ENCODE measurements at regions not wholly inside any gene's neighbourhood (a gene's known extent, or its start where the extent isn't known, plus 50 kb on each side); places are given as distances from the start of the nearest gene placed in this dataset.
"Not testable (repeated sequence)": the region's sequence is repeated elsewhere in the genome, so short reads cannot be mapped to it uniquely, and the experiment has no call there.

DNA sequence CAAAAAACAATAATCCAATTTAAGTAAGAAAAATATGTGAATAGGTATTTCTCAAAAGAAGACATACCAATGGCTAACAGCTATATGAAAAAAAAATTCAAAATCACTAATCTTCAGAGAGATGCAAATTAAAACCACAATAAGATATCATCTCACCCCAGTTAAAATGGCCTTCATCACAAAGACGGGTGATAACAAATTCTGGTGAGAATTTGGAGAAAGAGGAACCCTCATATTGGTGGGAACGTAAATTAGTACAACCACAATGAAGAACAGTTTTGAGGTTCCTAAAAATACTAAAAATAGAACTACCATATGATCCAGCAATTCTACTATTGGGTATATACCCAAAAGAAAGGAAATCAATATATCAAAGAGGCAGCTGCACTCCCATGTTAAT lies 94.3 kb downstream of the TMEM167A start:
- H3K9ac ChIP-seq (ENCODE audit: low read depth, low read length) = no peak overlapping the region
- no peak overlapping the region for H3K4me2 ChIP-seq (ENCODE audit: low read length)
- H3K4me1 ChIP-seq (ENCODE audit: control insufficient read depth, insufficient read depth, low read length) = no peaks in the 10 kb centered on the region
- no peak overlapping the region for H3K4me3 ChIP-seq (ENCODE audit: low read length)
- no peaks in the 10 kb centered on the region for H3K9me3 ChIP-seq (replicated peaks; ENCODE audit: low read length)
- peaks cover 2% of the 10 kb centered on the region for H3K27me3 ChIP-seq (ENCODE audit: control insufficient read depth, insufficient read depth, low read length)
- no peaks in the 10 kb centered on the region for H3K36me3 ChIP-seq (ENCODE audit: insufficient read depth, low read length)

DNA sequence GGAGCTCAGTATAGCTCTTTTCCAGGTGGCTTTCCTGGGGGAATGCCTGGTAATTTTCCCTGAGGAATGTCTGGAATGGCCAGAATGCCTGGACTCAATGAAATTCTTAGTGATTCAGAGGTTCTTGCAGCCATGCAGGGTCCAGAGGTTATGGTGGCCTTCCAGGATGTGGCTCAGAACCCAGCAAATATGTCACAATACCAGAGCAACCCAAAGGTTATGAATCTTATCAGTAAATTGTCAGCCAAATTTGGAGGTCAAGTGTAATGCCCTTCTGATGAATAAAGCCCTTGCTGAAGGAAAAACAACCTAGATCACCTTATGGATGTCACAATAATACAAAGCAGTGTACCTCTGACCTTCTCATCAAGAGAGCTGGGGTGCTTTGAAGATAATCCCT lies 100.3 kb downstream of the TMEM167A start:
- H3K4me3 ChIP-seq (ENCODE audit: low read length); H3K9me3 ChIP-seq (replicated peaks; ENCODE audit: low read length); H3K27me3 ChIP-seq (ENCODE audit: control insufficient read depth, insufficient read depth, low read length); H3K4me1 ChIP-seq (ENCODE audit: control insufficient read depth, insufficient read depth, low read length); H3K36me3 ChIP-seq (ENCODE audit: insufficient read depth, low read length); H3K9ac ChIP-seq (ENCODE audit: low read depth, low read length); H3K4me2 ChIP-seq (ENCODE audit: low read length): not testable (repeated sequence)

DNA sequence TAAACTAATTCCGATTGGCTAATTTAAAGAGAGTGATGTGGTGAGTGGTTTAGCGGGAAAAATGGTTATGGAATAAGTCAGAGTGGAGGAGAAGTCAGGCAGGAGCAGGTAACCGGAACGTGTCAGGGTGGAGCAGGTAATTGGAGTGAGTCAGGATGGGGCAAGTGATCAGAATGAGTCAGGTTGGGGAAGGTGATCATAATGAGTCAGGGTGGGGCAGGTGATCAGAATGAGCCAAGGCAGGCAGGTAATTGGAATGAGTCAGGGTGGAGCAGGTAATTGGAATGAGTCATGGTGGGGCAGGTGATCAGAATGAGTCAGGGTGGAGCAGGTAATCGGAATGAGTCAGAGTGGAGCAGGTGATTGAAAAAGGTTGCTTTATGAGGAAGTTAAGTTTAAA lies 101.4 kb downstream of the TMEM167A start:
- Histone ChIP-seq H3K27me3 (ENCODE audit: control insufficient read depth, insufficient read depth, low read length) (no peaks in the 10 kb centered on the region), H3K4me2 (ENCODE audit: low read length) (no peak overlapping the region)

DNA sequence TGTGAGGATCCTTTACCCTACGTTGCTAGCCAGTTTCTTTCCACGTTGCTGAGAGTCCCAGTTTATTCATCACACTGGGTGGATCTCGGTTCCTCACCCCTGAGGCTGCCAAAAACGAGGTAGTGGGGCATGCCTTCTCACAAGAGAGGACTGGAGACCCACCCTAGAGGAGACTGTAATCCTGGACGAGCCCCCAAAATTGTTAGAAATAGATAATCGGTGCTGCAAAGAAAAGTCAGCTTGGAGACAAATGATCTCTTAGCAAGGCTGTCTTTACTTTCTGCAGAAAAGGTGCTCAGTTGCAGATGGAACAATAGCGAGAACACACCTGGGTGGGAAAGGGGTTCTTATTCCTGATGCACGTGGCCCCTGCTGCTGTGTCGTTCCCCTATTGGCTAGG lies 101.8 kb downstream of the TMEM167A start:
- Histone ChIP-seq H3K4me1 (ENCODE audit: control insufficient read depth, insufficient read depth, low read length) (no peaks in the 10 kb centered on the region), H3K4me3 (ENCODE audit: low read length) (no peak overlapping the region), H3K9ac (ENCODE audit: low read depth, low read length) (no peak overlapping the region), H3K36me3 (ENCODE audit: insufficient read depth, low read length) (no peaks in the 10 kb centered on the region), H3K9me3 (replicated peaks; ENCODE audit: low read length) (peaks cover 9% of the 10 kb centered on the region), H3K27me3 (ENCODE audit: control insufficient read depth, insufficient read depth, low read length) (no peaks in the 10 kb centered on the region), H3K4me2 (ENCODE audit: low read length) (no peak overlapping the region)

More for the DNA sequence above, 101.4 kb downstream of the TMEM167A start:
- H3K9ac ChIP-seq (ENCODE audit: low read depth, low read length) = no peak overlapping the region
- no peaks in the 10 kb centered on the region for H3K36me3 ChIP-seq (ENCODE audit: insufficient read depth, low read length)
- H3K9me3 ChIP-seq (replicated peaks; ENCODE audit: low read length) = peaks cover 9% of the 10 kb centered on the region
- H3K4me3 ChIP-seq (ENCODE audit: low read length) = no peak overlapping the region
- no peaks in the 10 kb centered on the region for H3K4me1 ChIP-seq (ENCODE audit: control insufficient read depth, insufficient read depth, low read length)

DNA sequence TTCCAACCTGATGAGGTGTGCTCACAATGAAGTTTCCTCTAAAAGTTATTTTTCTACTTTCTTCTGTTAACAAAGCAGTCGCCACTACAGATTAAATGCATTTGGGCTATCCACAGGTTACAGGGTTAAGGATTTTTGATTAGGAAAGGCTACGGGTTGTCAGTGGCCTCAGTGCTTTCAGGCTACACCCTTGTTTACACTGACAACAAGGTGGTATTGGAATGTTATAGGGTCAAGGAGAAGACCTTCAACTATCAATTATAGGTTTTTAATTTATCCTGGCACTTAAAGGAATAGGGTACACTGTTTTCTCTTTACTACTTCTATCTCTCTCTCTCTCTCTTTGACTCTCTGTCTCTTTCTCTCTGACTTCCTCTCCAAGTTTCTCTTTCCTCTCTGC lies 102.8 kb downstream of the TMEM167A start:
- H3K9ac ChIP-seq (ENCODE audit: low read depth, low read length); H3K36me3 ChIP-seq (ENCODE audit: insufficient read depth, low read length); H3K9me3 ChIP-seq (replicated peaks; ENCODE audit: low read length); H3K4me2 ChIP-seq (ENCODE audit: low read length); H3K27me3 ChIP-seq (ENCODE audit: control insufficient read depth, insufficient read depth, low read length); H3K4me1 ChIP-seq (ENCODE audit: control insufficient read depth, insufficient read depth, low read length); H3K4me3 ChIP-seq (ENCODE audit: low read length): not testable (repeated sequence)

DNA sequence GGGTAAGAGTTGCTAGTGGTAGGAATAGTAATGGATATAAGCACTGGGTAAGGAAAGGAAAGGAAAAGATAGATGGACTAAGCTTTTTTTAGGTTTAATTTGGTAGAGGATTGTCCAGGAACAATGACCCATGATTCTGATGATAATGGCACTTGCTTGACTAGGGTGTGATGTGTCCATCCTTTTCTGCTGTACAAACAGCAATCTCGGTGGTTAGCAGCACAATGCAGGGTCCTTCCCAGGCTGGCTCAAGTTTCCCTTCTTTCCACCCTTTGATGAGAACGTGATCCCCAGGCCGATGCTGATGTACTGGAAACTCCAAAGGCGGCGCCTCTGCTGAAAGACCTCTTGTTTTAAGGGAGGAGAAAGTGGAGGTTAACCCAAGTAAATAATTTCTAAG lies 105.3 kb downstream of the TMEM167A start:
- Histone ChIP-seq H3K4me3 (ENCODE audit: low read length) (no peak overlapping the region), H3K4me1 (ENCODE audit: control insufficient read depth, insufficient read depth, low read length) (no peaks in the 10 kb centered on the region), H3K9ac (ENCODE audit: low read depth, low read length) (no peak overlapping the region), H3K27me3 (ENCODE audit: control insufficient read depth, insufficient read depth, low read length) (no peaks in the 10 kb centered on the region), H3K36me3 (ENCODE audit: insufficient read depth, low read length) (no peaks in the 10 kb centered on the region), H3K9me3 (replicated peaks; ENCODE audit: low read length) (peaks cover 9% of the 10 kb centered on the region), H3K4me2 (ENCODE audit: low read length) (no peak overlapping the region)

DNA sequence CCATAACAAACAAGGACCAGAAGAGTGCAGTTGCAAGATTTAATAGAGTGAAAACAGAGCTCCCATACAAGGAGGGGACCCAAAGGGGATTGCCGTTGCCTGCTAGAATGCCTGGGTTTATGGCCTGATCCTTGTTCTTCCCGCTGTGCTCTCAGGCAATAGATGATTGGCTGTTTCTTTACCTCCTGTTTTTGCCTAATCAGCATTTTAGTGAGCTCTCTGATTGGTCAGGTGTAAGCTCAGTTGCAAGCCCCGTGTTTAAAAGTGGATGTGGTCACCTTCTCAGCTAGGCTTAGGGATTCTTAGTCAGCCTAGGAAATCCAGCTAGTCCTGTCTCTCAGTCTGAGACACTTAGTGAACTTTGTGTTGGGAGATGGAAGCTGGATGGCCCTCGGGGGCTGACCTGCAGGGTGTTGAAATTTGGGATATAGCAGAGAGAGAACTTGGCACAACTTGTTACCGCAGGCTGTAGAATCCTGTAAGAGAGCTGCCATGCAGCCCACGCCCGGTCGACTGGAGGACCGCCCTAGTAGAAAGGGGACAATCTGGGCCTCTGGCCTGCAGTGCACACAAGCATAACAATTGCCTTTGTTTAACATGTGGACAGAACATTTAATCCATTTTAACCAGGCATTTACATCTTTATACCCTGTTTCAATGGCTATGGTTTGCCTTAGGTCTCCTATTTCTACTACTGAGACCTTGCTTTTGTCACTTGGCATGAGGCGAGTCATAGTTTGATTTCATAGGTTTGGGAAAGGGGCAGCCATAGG lies 106.0 kb downstream of the TMEM167A start:
- not testable (repeated sequence) for H3K4me1 ChIP-seq (ENCODE audit: control insufficient read depth, insufficient read depth, low read length); H3K36me3 ChIP-seq (ENCODE audit: insufficient read depth, low read length); H3K4me3 ChIP-seq (ENCODE audit: low read length); H3K9me3 ChIP-seq (replicated peaks; ENCODE audit: low read length); H3K4me2 ChIP-seq (ENCODE audit: low read length); H3K27me3 ChIP-seq (ENCODE audit: control insufficient read depth, insufficient read depth, low read length); H3K9ac ChIP-seq (ENCODE audit: low read depth, low read length)

DNA sequence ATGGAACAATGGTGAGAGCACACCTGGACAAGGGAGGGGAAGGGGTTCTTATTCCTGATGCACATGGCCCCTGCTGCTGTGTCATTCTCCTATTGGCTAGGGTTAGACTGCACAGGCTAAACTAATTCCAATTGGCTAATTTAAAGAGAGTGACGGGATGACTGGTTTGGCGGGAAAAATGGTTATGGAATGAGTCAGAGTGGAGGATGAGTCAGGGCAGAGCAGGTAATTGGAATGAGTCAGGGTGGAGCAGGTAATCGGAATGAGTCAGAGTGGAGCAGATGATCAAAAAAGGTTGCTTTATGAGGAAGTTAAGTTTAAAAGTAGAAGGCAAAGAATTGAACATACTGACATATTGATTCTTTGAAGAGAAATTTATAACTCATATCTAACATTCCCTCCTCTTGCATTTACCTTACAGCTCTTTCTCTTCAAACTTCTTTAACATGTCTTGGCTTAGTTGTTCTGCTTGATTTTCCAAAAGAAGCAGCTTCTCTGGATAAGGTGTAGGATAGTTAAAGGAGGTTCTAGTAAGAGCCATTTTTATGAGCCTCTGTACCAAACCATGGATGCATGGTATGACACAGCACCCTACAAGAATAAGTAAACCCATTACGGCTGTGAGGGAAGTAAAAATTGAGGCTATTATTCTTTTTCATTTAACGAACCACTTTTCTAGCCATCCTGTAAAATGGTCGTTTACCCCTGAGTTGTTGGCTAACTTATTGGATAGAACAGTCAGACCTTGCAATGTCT lies 107.8 kb downstream of the TMEM167A start:
- not testable (repeated sequence) for H3K9ac ChIP-seq (ENCODE audit: low read depth, low read length); H3K27me3 ChIP-seq (ENCODE audit: control insufficient read depth, insufficient read depth, low read length); H3K4me1 ChIP-seq (ENCODE audit: control insufficient read depth, insufficient read depth, low read length); H3K4me3 ChIP-seq (ENCODE audit: low read length); H3K36me3 ChIP-seq (ENCODE audit: insufficient read depth, low read length); H3K9me3 ChIP-seq (replicated peaks; ENCODE audit: low read length); H3K4me2 ChIP-seq (ENCODE audit: low read length)

DNA sequence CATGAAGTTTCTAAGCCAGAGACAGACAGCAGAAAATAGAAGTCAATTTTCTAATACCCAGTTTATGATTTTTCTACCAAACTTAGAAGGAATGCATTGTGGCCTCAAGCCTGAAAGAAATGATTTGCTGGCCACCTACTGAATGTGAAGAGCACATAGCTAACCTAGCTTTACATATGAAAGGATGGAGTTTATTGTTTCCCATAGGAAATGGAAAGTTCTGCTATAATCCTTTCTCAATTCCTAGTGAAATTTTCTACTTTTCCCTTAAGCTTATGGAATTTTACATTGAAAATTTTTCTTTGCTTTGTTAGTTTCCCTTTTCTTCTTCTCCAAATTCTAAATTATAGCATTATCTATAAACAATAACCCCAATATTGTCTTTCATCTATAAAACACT lies 110.1 kb downstream of the TMEM167A start:
- Histone ChIP-seq H3K27me3 (ENCODE audit: control insufficient read depth, insufficient read depth, low read length) (no peaks in the 10 kb centered on the region), H3K4me1 (ENCODE audit: control insufficient read depth, insufficient read depth, low read length) (no peaks in the 10 kb centered on the region), H3K4me2 (ENCODE audit: low read length) (no peak overlapping the region), H3K4me3 (ENCODE audit: low read length) (no peak overlapping the region), H3K9me3 (replicated peaks; ENCODE audit: low read length) (no peaks in the 10 kb centered on the region), H3K9ac (ENCODE audit: low read depth, low read length) (no peak overlapping the region), H3K36me3 (ENCODE audit: insufficient read depth, low read length) (no peaks in the 10 kb centered on the region)

DNA sequence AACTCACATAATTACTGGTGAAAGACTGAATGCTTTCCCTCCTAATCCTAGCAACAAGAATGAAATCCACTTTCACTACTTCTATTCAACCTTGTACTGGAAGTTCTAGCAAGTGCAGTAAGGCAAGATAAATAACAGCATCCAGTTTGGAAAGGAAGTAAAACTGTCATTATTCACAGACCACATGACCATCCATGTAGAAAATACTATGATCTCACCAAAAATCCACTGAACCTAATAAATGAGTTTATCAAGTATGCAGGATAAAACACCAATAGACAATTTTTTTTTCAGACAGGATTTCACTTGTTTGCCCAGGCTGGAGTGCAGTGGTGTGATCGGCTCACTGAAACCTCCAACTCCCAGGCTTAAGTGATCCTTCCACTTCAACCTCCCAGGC lies 117.7 kb downstream of the TMEM167A start:
- Histone ChIP-seq H3K27me3 (ENCODE audit: control insufficient read depth, insufficient read depth, low read length) (no peaks in the 10 kb centered on the region), H3K4me1 (ENCODE audit: control insufficient read depth, insufficient read depth, low read length) (no peaks in the 10 kb centered on the region), H3K9ac (ENCODE audit: low read depth, low read length) (no peak overlapping the region), H3K4me2 (ENCODE audit: low read length) (no peak overlapping the region), H3K36me3 (ENCODE audit: insufficient read depth, low read length) (no peaks in the 10 kb centered on the region), H3K9me3 (replicated peaks; ENCODE audit: low read length) (no peaks in the 10 kb centered on the region), H3K4me3 (ENCODE audit: low read length) (no peak overlapping the region)

DNA sequence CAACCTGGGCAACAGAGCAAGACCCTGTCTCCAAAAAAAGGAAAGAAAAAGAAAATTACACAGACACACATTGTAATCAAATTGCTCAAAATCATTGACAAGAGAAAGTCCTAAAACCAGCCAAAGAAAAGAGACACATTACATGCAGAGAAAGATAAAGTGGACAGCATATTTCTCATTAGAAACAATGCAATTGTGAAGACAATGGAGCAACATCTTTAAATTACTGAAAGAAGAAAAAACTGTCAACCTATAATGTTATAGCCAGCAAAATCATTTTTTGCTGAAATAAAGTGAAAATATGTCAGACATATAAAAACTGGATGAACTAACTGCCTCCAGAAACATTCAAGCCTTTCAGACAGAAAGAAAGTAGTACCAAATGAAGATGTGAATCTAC lies 120.6 kb downstream of the TMEM167A start:
- Histone ChIP-seq H3K4me3 (ENCODE audit: low read length) (no peak overlapping the region), H3K4me1 (ENCODE audit: control insufficient read depth, insufficient read depth, low read length) (no peaks in the 10 kb centered on the region), H3K27me3 (ENCODE audit: control insufficient read depth, insufficient read depth, low read length) (no peaks in the 10 kb centered on the region), H3K4me2 (ENCODE audit: low read length) (no peak overlapping the region), H3K36me3 (ENCODE audit: insufficient read depth, low read length) (no peaks in the 10 kb centered on the region), H3K9ac (ENCODE audit: low read depth, low read length) (no peak overlapping the region), H3K9me3 (replicated peaks; ENCODE audit: low read length) (no peaks in the 10 kb centered on the region)

DNA sequence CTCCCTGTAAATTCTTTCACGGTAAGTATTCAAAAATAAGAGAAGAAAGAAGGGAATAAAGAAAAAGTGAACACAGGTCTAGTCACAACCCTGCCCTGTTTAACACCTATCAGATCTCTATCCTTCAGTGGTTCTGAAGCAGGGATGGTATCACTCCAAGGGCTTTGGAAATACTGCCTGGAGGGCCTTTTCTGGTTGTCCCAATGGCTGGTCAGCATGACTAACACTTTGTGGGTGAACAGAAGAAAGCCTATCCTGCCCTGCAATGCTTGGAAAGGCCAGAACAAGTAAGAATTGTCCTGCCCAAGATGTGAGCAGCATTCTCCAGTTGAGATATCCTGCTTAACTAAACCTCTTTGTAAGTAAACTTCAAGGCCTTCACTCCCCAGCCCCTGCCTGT lies 124.9 kb downstream of the TMEM167A start:
- Histone ChIP-seq H3K27me3 (ENCODE audit: control insufficient read depth, insufficient read depth, low read length) (no peaks in the 10 kb centered on the region), H3K4me2 (ENCODE audit: low read length) (no peak overlapping the region), H3K9me3 (replicated peaks; ENCODE audit: low read length) (no peaks in the 10 kb centered on the region)

More for the DNA sequence above, 124.9 kb downstream of the TMEM167A start:
- Histone ChIP-seq H3K36me3 (ENCODE audit: insufficient read depth, low read length) (no peaks in the 10 kb centered on the region), H3K4me3 (ENCODE audit: low read length) (no peak overlapping the region), H3K4me1 (ENCODE audit: control insufficient read depth, insufficient read depth, low read length) (no peaks in the 10 kb centered on the region), H3K9ac (ENCODE audit: low read depth, low read length) (no peak overlapping the region)

Measured in skeletal muscle satellite cell (primary cell).